ENCODE measurements at regions not wholly inside any gene's neighbourhood (a gene's known extent, or its start where the extent isn't known, plus 50 kb on each side); places are given as distances from the start of the nearest gene placed in this dataset.

- TF ChIP-seq CTCF (IDR thresholded peaks at IDR 0.05; ENCODE audit: insufficient read depth, low read length): no peak
- TF ChIP-seq REST (IDR thresholded peaks at IDR 0.05; ENCODE audit: insufficient replicate concordance, low read depth): no peak
- no peak for TF ChIP-seq GABPA (IDR thresholded peaks at IDR 0.05; ENCODE audit: low read depth)
- TF ChIP-seq POLR2AphosphoS5 (IDR thresholded peaks at IDR 0.05; ENCODE audit: low read depth): no peak
- TF ChIP-seq SPI1 (IDR thresholded peaks at IDR 0.05; ENCODE audit: borderline replicate concordance, low read depth): no peak
Measured at GRCh38 chr14:98252820-98253219, 1019.2 kb downstream of the BCL11B start.
